ENCODE measurements at regions not wholly inside any gene's neighbourhood (a gene's known extent, or its start where the extent isn't known, plus 50 kb on each side); places are given as distances from the start of the nearest gene placed in this dataset.

- TF ChIP-seq POLR2A (IDR thresholded peaks at IDR 0.05; ENCODE audit: low read length) (no peak), GATA1 (IDR thresholded peaks at IDR 0.05; ENCODE audit: low read depth, low read length) (no peak)
Observed at GRCh38 chr1:37372711-37373110, 101.7 kb upstream of the ZC3H12A start.

All from erythroblast (primary cell).